Osteoblast (primary cell): ENCODE measurements at regions not wholly inside any gene's neighbourhood (a gene's known extent, or its start where the extent isn't known, plus 50 kb on each side); places are given as distances from the start of the nearest gene placed in this dataset.
A peak's percentile ranks its signal among the peaks of the same experiment; 100 is the strongest.

ENCODE experiments used
- DNase-seq: peaks from one replicate; pipeline ENCODE4 v3.0.0; 2011; ENCODE audit warnings: low spot score, mixed read lengths; ENCODE audit not compliant: insufficient read length; ENCODE audit errors: missing footprints
- H2AFZ ChIP-seq: 2 replicates; pipeline ENCODE4 v1.6.0; 2011; ENCODE audit warnings: mild to moderate bottlenecking, low read length
- H3K27ac ChIP-seq: 2 replicates; pipeline ENCODE4 v1.5.1; 2011; ENCODE audit warnings: mild to moderate bottlenecking, low read depth, low read length, moderate library complexity
- H3K27me3 ChIP-seq: 2 replicates; pipeline ENCODE4 v1.6.0; 2012; ENCODE audit warnings: mild to moderate bottlenecking, control low read depth, inconsistent platforms, low read length, moderate library complexity; ENCODE audit not compliant: insufficient read depth
- H3K36me3 ChIP-seq: 2 replicates; pipeline ENCODE4 v1.5.1; 2011; ENCODE audit warnings: mild to moderate bottlenecking, low read length, control low read depth, moderate library complexity; ENCODE audit not compliant: insufficient read depth
- H3K4me1 ChIP-seq: 2 replicates; pipeline ENCODE4 v1.5.1; 2011; ENCODE audit warnings: mild to moderate bottlenecking, low read length, control low read depth, moderate library complexity; ENCODE audit not compliant: insufficient read depth
- H3K4me2 ChIP-seq: 2 replicates; pipeline ENCODE4 v1.6.0; 2011; ENCODE audit warnings: mild to moderate bottlenecking, low read length; ENCODE audit not compliant: insufficient read depth
- H3K4me3 ChIP-seq: fragments of 200-600 bp; sonication (generic); 3 replicates; pipeline ENCODE4 v1.5.1; 2012; ENCODE audit warnings: mild to moderate bottlenecking, low read length, inconsistent platforms; ENCODE audit not compliant: insufficient read depth
- H3K79me2 ChIP-seq: 2 replicates; pipeline ENCODE4 v1.6.0; 2012; ENCODE audit warnings: mild to moderate bottlenecking, low read length, control low read depth, inconsistent platforms; ENCODE audit not compliant: insufficient read depth
- H3K9me3 ChIP-seq: 2 replicates; pipeline ENCODE4 v1.5.1; 2011; ENCODE audit warnings: low read depth, low read length, control low read depth
- H4K20me1 ChIP-seq: 2 replicates; pipeline ENCODE4 v1.6.0; 2012; ENCODE audit warnings: mild to moderate bottlenecking, low read length, control low read depth; ENCODE audit not compliant: insufficient read depth
- TF ChIP-seq, protein P1 (sequence below): IDR thresholded peaks from 2 replicates; pipeline ENCODE4 v1.5.1; 2011; ENCODE audit warnings: mild to moderate bottlenecking, low read depth, low read length, moderate library complexity; ENCODE audit errors: extremely low read depth

DNA sequence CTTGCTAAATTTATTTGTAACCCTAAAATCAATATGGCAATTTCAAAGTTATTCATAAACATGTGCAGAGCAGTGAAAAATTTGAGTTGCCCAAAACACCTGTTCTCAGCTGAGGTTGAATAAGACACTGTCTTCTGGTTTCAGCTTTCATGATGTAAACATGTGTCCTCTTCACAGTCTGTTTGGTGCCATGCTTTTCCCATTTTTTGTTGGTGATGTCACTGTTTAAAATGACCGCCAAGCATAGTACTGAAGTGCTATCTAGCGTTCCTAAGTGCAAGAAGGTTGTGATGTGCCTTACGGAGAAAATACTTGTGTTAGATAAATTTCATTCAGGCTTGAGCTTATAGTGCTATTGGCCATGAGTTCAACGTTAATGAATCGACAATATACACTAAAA is 580.8 kb downstream of the ACTL7B start:
- Histone ChIP-seq H3K79me2 (no peaks in the 10 kb centered on the region), H4K20me1 (no peaks in the 10 kb centered on the region), H3K27me3 (no peaks in the 10 kb centered on the region)

DNA sequence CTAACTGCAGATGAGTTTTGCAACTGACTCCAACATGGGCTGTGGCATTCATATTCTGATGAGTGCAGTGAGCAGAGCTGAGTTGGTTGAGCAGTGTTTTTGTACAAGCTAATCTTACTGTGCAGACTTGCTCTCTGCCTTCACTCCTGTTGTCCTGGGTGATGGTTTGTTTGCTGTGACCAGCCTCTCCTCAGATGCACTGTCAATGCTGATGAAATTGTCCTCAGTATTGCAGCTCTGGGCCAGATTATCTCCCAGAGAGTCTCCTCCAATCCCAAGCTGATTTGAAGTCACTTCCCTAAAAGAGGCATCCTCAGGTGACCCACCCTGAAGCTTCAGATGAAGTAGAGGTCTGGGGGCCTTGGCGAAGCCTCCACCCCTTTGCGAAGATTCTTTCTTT is 581.8 kb downstream of the ACTL7B start:
- no peak overlapping the region for H2AFZ ChIP-seq
- H3K4me3 ChIP-seq: no peak overlapping the region
- no peaks in the 10 kb centered on the region for H3K9me3 ChIP-seq
- no peaks in the 10 kb centered on the region for H3K36me3 ChIP-seq
- peaks cover 12% of the 10 kb centered on the region for H3K4me1 ChIP-seq
- H3K27ac ChIP-seq: no peak overlapping the region
- H3K79me2 ChIP-seq: no peaks in the 10 kb centered on the region
- H3K4me2 ChIP-seq: no peak overlapping the region
- H3K27me3 ChIP-seq: no peaks in the 10 kb centered on the region
- DNase-seq: no peak
- no peaks in the 10 kb centered on the region for H4K20me1 ChIP-seq
- TF ChIP-seq, protein P1, sequence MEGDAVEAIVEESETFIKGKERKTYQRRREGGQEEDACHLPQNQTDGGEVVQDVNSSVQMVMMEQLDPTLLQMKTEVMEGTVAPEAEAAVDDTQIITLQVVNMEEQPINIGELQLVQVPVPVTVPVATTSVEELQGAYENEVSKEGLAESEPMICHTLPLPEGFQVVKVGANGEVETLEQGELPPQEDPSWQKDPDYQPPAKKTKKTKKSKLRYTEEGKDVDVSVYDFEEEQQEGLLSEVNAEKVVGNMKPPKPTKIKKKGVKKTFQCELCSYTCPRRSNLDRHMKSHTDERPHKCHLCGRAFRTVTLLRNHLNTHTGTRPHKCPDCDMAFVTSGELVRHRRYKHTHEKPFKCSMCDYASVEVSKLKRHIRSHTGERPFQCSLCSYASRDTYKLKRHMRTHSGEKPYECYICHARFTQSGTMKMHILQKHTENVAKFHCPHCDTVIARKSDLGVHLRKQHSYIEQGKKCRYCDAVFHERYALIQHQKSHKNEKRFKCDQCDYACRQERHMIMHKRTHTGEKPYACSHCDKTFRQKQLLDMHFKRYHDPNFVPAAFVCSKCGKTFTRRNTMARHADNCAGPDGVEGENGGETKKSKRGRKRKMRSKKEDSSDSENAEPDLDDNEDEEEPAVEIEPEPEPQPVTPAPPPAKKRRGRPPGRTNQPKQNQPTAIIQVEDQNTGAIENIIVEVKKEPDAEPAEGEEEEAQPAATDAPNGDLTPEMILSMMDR: no peak

More for the DNA sequence above, 580.8 kb downstream of the ACTL7B start:
- Histone ChIP-seq H3K4me2 (no peak overlapping the region), H3K4me1 (peaks cover 12% of the 10 kb centered on the region), H2AFZ (no peak overlapping the region), H3K4me3 (no peak overlapping the region), H3K9me3 (no peaks in the 10 kb centered on the region), H3K36me3 (no peaks in the 10 kb centered on the region), H3K27ac (no peak overlapping the region)
- TF ChIP-seq, protein P1: no peak
- no peak for DNase-seq

DNA sequence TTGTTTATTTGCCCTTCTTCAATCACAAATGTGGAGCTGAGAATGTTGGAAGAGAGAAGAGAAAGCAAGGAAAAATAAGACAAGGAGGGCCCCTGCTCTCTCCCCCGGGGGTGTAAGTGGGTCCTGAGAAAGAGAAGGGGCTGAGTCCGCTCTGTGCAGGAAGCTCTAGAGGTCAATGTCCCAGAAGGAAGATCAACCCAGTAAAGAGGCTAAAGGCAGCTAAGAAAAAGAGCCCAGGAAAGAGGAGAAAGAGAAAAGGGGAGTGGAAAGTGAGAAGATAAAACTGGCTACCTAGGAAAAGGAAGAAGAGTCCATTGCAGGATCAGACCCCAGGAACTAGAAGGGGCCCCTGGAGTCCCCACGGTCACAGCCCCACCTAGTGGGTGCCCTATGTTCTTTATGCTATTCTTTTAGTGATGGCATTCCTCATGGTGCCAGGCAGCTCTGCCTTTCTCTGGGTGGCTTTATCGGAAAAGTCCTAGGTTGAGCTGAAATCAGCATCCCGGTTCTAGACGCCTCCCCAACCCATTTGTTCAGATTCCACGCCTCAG is 583.4 kb downstream of the ACTL7B start:
- H3K9me3 ChIP-seq: no peaks in the 10 kb centered on the region

DNA sequence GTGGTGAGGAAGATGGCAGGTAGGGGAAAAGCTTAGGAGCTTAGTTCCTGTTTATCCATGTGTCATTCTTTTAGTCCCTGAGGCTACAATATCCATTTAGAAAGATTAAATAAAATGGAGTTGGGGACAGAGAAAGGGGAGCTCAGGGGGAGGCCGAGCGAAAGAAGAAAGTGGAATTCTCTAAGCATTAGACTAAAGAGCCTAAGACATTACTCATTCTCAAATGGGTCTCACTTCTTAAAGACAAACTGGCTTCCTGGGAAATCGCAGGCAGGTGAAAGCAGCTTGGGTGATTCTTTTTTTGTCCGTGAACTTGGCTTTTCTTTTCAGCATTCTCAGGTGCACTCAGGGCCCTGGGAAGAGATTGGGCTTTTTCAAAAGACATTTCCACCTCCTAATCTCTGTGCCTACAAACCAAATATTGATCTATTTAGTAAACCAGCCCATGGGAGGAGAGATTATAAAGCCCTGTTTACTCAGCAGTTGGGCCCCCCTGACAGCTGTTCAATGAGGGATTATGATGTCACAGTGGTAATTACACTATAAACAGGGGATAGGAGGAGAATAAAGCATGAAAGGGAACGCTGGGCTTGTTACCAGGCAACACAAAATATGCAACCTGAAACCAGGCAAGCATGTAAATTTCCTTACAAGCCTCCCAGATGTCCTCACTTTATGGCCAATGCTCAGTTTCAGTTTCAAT is 584.0 kb downstream of the ACTL7B start:
- no peaks in the 10 kb centered on the region for H3K79me2 ChIP-seq
- peak overlapping the region; percentile 60 for H3K27ac ChIP-seq
- no peaks in the 10 kb centered on the region for H3K27me3 ChIP-seq
- peak overlapping the region; percentile 75 for H2AFZ ChIP-seq
- peaks cover 12% of the 10 kb centered on the region for H3K4me1 ChIP-seq
- no peaks in the 10 kb centered on the region for H4K20me1 ChIP-seq
- TF ChIP-seq, protein P1: no peak
- no peaks in the 10 kb centered on the region for H3K9me3 ChIP-seq
- no peaks in the 10 kb centered on the region for H3K36me3 ChIP-seq
- peak; percentile 86 for DNase-seq
- peak overlapping the region; percentile 84 for H3K4me2 ChIP-seq
- H3K4me3 ChIP-seq: peak overlapping the region; percentile 60

More for the DNA sequence above, 583.4 kb downstream of the ACTL7B start:
- Histone ChIP-seq H4K20me1 (no peaks in the 10 kb centered on the region), H3K4me2 (peak overlapping the region; percentile 84), H3K4me1 (peaks cover 12% of the 10 kb centered on the region), H3K4me3 (peak overlapping the region; percentile 60), H3K27ac (peak overlapping the region; percentile 60), H3K27me3 (no peaks in the 10 kb centered on the region), H3K36me3 (no peaks in the 10 kb centered on the region), H2AFZ (peak overlapping the region; percentile 75), H3K79me2 (no peaks in the 10 kb centered on the region)
- DNase-seq: peak; percentile 85
- TF ChIP-seq, protein P1: peak; percentile 72
